Liver (tissue), 8 donors: ENCODE measurements at regions not wholly inside any gene's neighbourhood (a gene's known extent, or its start where the extent isn't known, plus 50 kb on each side); places are given as distances from the start of the nearest gene placed in this dataset.

Experiments
- DNase-seq: peaks from one replicate; pipeline ENCODE4 v3.0.0-alpha.2; 2017; ENCODE audit warnings: low spot score
- H3K27ac ChIP-seq, 2 donors: one replicate each; pipeline ENCODE4 v1.7.0; 2013; ENCODE audit warnings: inconsistent platforms in 2 of 2, low read length in 2 of 2, control low read depth in 1 of 2, low read depth in 1 of 2, mild to moderate bottlenecking in 1 of 2
- H3K27me3 ChIP-seq, 4 donors: one replicate each; pipeline versions ENCODE4 v1.6.1 to v1.7.0; 2013; ENCODE audit warnings: low read length in 3 of 4, inconsistent platforms in 1 of 4, mild to moderate bottlenecking in 1 of 4, moderate library complexity in 1 of 4; ENCODE audit not compliant: control insufficient read depth in 4 of 4, insufficient read depth in 4 of 4
- H3K36me3 ChIP-seq, 4 donors: one replicate each; pipeline versions ENCODE4 v1.6.1 to v1.7.0; 2013; ENCODE audit warnings: low read length in 3 of 4, mild to moderate bottlenecking in 3 of 4, low read depth in 1 of 4, moderate library complexity in 1 of 4; ENCODE audit not compliant: control insufficient read depth in 4 of 4, insufficient read depth in 3 of 4
- H3K4me1 ChIP-seq, 4 donors: one replicate each; pipeline versions ENCODE4 v1.6.1 to v1.7.0; 2013; ENCODE audit warnings: low read length in 3 of 4, mild to moderate bottlenecking in 3 of 4, moderate library complexity in 1 of 4; ENCODE audit not compliant: control insufficient read depth in 4 of 4, insufficient read depth in 4 of 4
- H3K4me3 ChIP-seq, 3 donors: one replicate each; pipeline versions ENCODE4 v1.6.1 to v1.7.0; 2013; ENCODE audit warnings: low read length in 3 of 3, control low read depth in 1 of 3, low read depth in 1 of 3, mild to moderate bottlenecking in 1 of 3
- H3K9ac ChIP-seq, 2 donors: one replicate each; pipeline ENCODE4 v1.7.0; 2013; ENCODE audit warnings: low read length in 2 of 2, mild to moderate bottlenecking in 2 of 2, moderate library complexity in 2 of 2, control low read depth in 1 of 2, low read depth in 1 of 2
- H3K9me3 ChIP-seq, 4 donors: one replicate each; pipeline versions ENCODE4 v1.6.1 to v1.7.0; 2013; ENCODE audit warnings: low read length in 3 of 4; ENCODE audit not compliant: control insufficient read depth in 4 of 4
- CTCF ChIP-seq: fragments of 150-350 bp; IDR thresholded peaks from 2 replicates; pipeline ENCODE4 v1.5.1; 2017; ENCODE audit warnings: improper control_type of control experiment, low read depth, low read length; ENCODE audit not compliant: missing input control
- EGR1 ChIP-seq, 2 donors: IDR thresholded peaks; 2 replicates each; pipeline ENCODE4 v1.6.1; 2016 to 2018; ENCODE audit warnings: antibody characterized with exemption in 2 of 2, low read depth in 2 of 2
- FOXA2 ChIP-seq: IDR thresholded peaks from 2 replicates; pipeline ENCODE4 v1.6.1; 2016; ENCODE audit warnings: antibody characterized with exemption
- HNF4A ChIP-seq, 2 donors: conservative IDR thresholded peaks; 2 replicates each; pipeline ENCODE4 v1.6.1; 2016; ENCODE audit warnings: antibody characterized with exemption in 2 of 2, mild to moderate bottlenecking in 2 of 2
- HNF4G ChIP-seq: IDR thresholded peaks from 2 replicates; pipeline ENCODE4 v1.6.1; 2016; ENCODE audit warnings: antibody characterized with exemption
- RAD21 ChIP-seq, 2 donors: IDR thresholded peaks; 2 replicates each; pipeline ENCODE4 v1.6.1; 2016; ENCODE audit warnings: antibody characterized with exemption in 2 of 2, mild to moderate bottlenecking in 2 of 2
- SP1 ChIP-seq: IDR thresholded peaks from 2 replicates; pipeline ENCODE4 v1.6.1; 2018; ENCODE audit warnings: antibody characterized with exemption, mild to moderate bottlenecking
- TAF1 ChIP-seq: conservative IDR thresholded peaks from 2 replicates; pipeline ENCODE4 v1.6.1; 2016; ENCODE audit warnings: antibody characterized with exemption, mild to moderate bottlenecking
- WGBS: extraction: QIAGEN DNeasy Blood & Tissue Kit; methylation state at CpG from one replicate; pipeline ENCODE4 v1.1.7; 2013; 5-methylcytosine and 5-hydroxymethylcytosine counted together
- TF ChIP-seq, protein P1 (sequence below): IDR thresholded peaks from 2 replicates; pipeline ENCODE4 v1.6.1; 2016; ENCODE audit warnings: antibody characterized with exemption, mild to moderate bottlenecking
- TF ChIP-seq, protein P2 (sequence below): IDR thresholded peaks from 2 replicates; pipeline ENCODE4 v1.6.1; 2016; ENCODE audit warnings: antibody characterized with exemption
- TF ChIP-seq, protein P3 (sequence below): IDR thresholded peaks from 2 replicates; pipeline ENCODE4 v1.6.1; 2016; ENCODE audit warnings: antibody characterized with exemption
- donor health status: healthy.
- donor health status: healthy.
- donor health status: healthy.
- donor health status: healthy.
- donor health status: healthy.

GRCh38 chr5:38093855-38094254, 164.5 kb upstream of the EGFLAM start (continued):
- no peak for TF ChIP-seq CTCF
- TF ChIP-seq, protein P1, sequence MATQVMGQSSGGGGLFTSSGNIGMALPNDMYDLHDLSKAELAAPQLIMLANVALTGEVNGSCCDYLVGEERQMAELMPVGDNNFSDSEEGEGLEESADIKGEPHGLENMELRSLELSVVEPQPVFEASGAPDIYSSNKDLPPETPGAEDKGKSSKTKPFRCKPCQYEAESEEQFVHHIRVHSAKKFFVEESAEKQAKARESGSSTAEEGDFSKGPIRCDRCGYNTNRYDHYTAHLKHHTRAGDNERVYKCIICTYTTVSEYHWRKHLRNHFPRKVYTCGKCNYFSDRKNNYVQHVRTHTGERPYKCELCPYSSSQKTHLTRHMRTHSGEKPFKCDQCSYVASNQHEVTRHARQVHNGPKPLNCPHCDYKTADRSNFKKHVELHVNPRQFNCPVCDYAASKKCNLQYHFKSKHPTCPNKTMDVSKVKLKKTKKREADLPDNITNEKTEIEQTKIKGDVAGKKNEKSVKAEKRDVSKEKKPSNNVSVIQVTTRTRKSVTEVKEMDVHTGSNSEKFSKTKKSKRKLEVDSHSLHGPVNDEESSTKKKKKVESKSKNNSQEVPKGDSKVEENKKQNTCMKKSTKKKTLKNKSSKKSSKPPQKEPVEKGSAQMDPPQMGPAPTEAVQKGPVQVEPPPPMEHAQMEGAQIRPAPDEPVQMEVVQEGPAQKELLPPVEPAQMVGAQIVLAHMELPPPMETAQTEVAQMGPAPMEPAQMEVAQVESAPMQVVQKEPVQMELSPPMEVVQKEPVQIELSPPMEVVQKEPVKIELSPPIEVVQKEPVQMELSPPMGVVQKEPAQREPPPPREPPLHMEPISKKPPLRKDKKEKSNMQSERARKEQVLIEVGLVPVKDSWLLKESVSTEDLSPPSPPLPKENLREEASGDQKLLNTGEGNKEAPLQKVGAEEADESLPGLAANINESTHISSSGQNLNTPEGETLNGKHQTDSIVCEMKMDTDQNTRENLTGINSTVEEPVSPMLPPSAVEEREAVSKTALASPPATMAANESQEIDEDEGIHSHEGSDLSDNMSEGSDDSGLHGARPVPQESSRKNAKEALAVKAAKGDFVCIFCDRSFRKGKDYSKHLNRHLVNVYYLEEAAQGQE: no peak
- no peak for TF ChIP-seq FOXA2
- TF ChIP-seq, protein P2, sequence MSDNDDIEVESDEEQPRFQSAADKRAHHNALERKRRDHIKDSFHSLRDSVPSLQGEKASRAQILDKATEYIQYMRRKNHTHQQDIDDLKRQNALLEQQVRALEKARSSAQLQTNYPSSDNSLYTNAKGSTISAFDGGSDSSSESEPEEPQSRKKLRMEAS: no peak
- TF ChIP-seq TAF1: no peak

DNA sequence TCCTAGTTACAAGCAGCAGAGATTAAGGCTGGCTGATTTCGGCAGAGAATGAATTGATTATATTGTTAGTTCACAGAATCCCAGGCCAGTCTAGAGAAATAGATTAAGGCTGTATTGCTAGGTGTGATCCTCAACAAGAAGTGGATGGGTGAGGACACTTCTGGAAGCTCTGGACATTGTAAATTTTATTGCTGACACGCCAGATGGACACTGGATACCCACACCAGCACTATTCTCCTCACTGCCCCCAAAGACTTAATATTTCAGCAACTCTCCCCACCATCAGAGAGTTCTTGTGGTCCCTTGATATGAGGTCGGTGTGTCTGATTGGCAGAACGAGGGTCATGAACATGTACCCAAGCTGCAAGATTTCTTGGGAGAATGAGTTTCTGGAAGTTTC, 171.6 kb upstream of the EGFLAM start:
- Histone ChIP-seq H3K36me3 (no peaks in the 10 kb centered on the region), H3K27me3 (peaks cover 0 to 4% (median 3%) of the 10 kb centered on the region in 4 donors), H3K9me3 (no peaks in the 10 kb centered on the region), H3K4me3 (no peak overlapping the region), H3K27ac (no peak overlapping the region), H3K4me1 (no peaks in the 10 kb centered on the region), H3K9ac (no peak overlapping the region)
- DNase-seq: no peak
- WGBS: 70% methylated on average over 4 of the region's 4 CpGs
- no peak for TF ChIP-seq EGR1 (IDR thresholded peaks at IDR 0.05; ENCODE audit: low read depth in 2 of 2)
- TF ChIP-seq CTCF: no peak
- TF ChIP-seq, protein P2: no peak
- TF ChIP-seq FOXA2: no peak
- TF ChIP-seq, protein P3, sequence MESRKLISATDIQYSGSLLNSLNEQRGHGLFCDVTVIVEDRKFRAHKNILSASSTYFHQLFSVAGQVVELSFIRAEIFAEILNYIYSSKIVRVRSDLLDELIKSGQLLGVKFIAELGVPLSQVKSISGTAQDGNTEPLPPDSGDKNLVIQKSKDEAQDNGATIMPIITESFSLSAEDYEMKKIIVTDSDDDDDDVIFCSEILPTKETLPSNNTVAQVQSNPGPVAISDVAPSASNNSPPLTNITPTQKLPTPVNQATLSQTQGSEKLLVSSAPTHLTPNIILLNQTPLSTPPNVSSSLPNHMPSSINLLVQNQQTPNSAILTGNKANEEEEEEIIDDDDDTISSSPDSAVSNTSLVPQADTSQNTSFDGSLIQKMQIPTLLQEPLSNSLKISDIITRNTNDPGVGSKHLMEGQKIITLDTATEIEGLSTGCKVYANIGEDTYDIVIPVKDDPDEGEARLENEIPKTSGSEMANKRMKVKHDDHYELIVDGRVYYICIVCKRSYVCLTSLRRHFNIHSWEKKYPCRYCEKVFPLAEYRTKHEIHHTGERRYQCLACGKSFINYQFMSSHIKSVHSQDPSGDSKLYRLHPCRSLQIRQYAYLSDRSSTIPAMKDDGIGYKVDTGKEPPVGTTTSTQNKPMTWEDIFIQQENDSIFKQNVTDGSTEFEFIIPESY: no peak
- no peak for TF ChIP-seq SP1
- TF ChIP-seq, protein P1: no peak
- TF ChIP-seq TAF1: no peak
- TF ChIP-seq RAD21 (IDR thresholded peaks at IDR 0.05): no peak
- TF ChIP-seq HNF4A (conservative IDR thresholded peaks at IDR 0.05): no peak
- TF ChIP-seq HNF4G: no peak
